PC-9 (cell line): ENCODE measurements at regions not wholly inside any gene's neighbourhood (a gene's known extent, or its start where the extent isn't known, plus 50 kb on each side); places are given as distances from the start of the nearest gene placed in this dataset.

Experiments
- EZH2 ChIP-seq: fragments of 200-600 bp; sonication (generic); IDR thresholded peaks from 2 replicates; pipeline ENCODE4 v1.8.0; 2017; ENCODE audit warnings: antibody characterized with exemption, low read depth
- TF ChIP-seq, protein P1 (sequence below): fragments of 200-600 bp; sonication (generic); conservative IDR thresholded peaks from 2 replicates; pipeline ENCODE4 v1.6.1; 2017; ENCODE audit warnings: mixed run types, antibody characterized with exemption, mild to moderate bottlenecking, moderate library complexity

GRCh38 chr6:44740566-44741120 is 353.1 kb downstream of the CDC5L start:
- TF ChIP-seq, protein P1, sequence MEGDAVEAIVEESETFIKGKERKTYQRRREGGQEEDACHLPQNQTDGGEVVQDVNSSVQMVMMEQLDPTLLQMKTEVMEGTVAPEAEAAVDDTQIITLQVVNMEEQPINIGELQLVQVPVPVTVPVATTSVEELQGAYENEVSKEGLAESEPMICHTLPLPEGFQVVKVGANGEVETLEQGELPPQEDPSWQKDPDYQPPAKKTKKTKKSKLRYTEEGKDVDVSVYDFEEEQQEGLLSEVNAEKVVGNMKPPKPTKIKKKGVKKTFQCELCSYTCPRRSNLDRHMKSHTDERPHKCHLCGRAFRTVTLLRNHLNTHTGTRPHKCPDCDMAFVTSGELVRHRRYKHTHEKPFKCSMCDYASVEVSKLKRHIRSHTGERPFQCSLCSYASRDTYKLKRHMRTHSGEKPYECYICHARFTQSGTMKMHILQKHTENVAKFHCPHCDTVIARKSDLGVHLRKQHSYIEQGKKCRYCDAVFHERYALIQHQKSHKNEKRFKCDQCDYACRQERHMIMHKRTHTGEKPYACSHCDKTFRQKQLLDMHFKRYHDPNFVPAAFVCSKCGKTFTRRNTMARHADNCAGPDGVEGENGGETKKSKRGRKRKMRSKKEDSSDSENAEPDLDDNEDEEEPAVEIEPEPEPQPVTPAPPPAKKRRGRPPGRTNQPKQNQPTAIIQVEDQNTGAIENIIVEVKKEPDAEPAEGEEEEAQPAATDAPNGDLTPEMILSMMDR: no peak
- TF ChIP-seq EZH2: no peak
